HFFc6 (cell line): ENCODE measurements at regions not wholly inside any gene's neighbourhood (a gene's known extent, or its start where the extent isn't known, plus 50 kb on each side); places are given as distances from the start of the nearest gene placed in this dataset.

ENCODE experiments used
- DNase-seq: peaks from one replicate; pipeline ENCODE4 v3.0.0-alpha.2; 2018
- H3K27ac Mint-ChIP-seq: 2 replicates; pipeline ENCODE4 v1.8.0; 2020; ENCODE audit warnings: mild to moderate bottlenecking, mixed read lengths
- H3K27me3 Mint-ChIP-seq: 2 replicates; pipeline ENCODE4 v1.8.0; 2021; ENCODE audit warnings: mild to moderate bottlenecking, moderate library complexity, mixed read lengths; ENCODE audit not compliant: insufficient read depth
- H3K36me3 Mint-ChIP-seq: 2 replicates; pipeline ENCODE4 v1.8.0; 2021; ENCODE audit warnings: low read depth, mixed read lengths
- H3K4me1 Mint-ChIP-seq: 2 replicates; pipeline ENCODE4 v1.8.0; 2020; ENCODE audit warnings: low read depth, mixed read lengths
- H3K4me3 Mint-ChIP-seq: 2 replicates; pipeline ENCODE4 v1.8.0; 2020; ENCODE audit warnings: mild to moderate bottlenecking, moderate library complexity, mixed read lengths
- H3K9me3 Mint-ChIP-seq: 2 replicates; pipeline ENCODE4 v1.8.0; 2020; ENCODE audit warnings: mild to moderate bottlenecking, mixed read lengths
- TF ChIP-seq, protein P1 (sequence below): fragments of 200-600 bp; sonication (generic); IDR thresholded peaks from 2 replicates; pipeline ENCODE4 v1.5.0; 2021; ENCODE audit warnings: antibody characterized with exemption, mild to moderate bottlenecking

- H3K4me3 Mint-ChIP-seq: no peak overlapping the region
- H3K27ac Mint-ChIP-seq: no peak overlapping the region
- peaks cover 48% of the 10 kb centered on the region for H3K9me3 Mint-ChIP-seq
- peaks cover 1% of the 10 kb centered on the region for H3K27me3 Mint-ChIP-seq
- H3K4me1 Mint-ChIP-seq: no peaks in the 10 kb centered on the region
- DNase-seq: no peak
- TF ChIP-seq, protein P1, sequence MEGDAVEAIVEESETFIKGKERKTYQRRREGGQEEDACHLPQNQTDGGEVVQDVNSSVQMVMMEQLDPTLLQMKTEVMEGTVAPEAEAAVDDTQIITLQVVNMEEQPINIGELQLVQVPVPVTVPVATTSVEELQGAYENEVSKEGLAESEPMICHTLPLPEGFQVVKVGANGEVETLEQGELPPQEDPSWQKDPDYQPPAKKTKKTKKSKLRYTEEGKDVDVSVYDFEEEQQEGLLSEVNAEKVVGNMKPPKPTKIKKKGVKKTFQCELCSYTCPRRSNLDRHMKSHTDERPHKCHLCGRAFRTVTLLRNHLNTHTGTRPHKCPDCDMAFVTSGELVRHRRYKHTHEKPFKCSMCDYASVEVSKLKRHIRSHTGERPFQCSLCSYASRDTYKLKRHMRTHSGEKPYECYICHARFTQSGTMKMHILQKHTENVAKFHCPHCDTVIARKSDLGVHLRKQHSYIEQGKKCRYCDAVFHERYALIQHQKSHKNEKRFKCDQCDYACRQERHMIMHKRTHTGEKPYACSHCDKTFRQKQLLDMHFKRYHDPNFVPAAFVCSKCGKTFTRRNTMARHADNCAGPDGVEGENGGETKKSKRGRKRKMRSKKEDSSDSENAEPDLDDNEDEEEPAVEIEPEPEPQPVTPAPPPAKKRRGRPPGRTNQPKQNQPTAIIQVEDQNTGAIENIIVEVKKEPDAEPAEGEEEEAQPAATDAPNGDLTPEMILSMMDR: no peak
- H3K36me3 Mint-ChIP-seq: peaks cover 4% of the 10 kb centered on the region; the same call in 1 of the 2 replicates
Measured at GRCh38 chr10:85170026-85170425, 841.6 kb downstream of the CCSER2 start.

DNA sequence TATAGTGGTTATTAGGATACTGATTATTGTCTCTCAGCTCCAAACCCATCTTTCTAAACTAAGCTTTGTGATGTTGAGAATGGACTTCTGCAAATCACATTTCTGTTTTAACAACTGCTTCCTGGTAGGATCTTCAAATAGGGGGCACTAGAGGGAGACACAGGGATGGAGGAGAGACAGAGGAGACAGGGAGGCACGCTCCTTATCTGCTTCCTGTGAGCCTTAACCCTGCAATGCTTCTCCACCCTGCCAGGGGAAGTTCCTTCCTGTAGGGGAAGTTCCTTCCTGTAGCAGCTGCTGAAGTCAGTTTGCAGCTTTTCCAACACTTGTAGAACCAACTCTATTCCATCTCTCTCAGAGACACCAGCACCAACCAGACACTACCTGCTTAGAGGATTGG, 847.2 kb downstream of the CCSER2 start:
- peaks cover 56% of the 10 kb centered on the region for H3K9me3 Mint-ChIP-seq
- no peaks in the 10 kb centered on the region for H3K4me1 Mint-ChIP-seq
- TF ChIP-seq, protein P1: no peak
- H3K27me3 Mint-ChIP-seq: peaks cover 1% of the 10 kb centered on the region; the same call in 1 of the 2 replicates
- no peaks in the 10 kb centered on the region for H3K36me3 Mint-ChIP-seq
- no peak overlapping the region for H3K27ac Mint-ChIP-seq
- H3K4me3 Mint-ChIP-seq: no peak overlapping the region
- no peak for DNase-seq

GRCh38 chr10:85177767-85178166, 849.4 kb downstream of the CCSER2 start:
- H3K27ac Mint-ChIP-seq: no peak overlapping the region
- H3K27me3 Mint-ChIP-seq: no peaks in the 10 kb centered on the region
- DNase-seq: no peak
- peaks cover 61% of the 10 kb centered on the region for H3K9me3 Mint-ChIP-seq
- no peak overlapping the region for H3K4me3 Mint-ChIP-seq
- TF ChIP-seq, protein P1: no peak
- H3K36me3 Mint-ChIP-seq: no peaks in the 10 kb centered on the region
- H3K4me1 Mint-ChIP-seq: no peaks in the 10 kb centered on the region

- TF ChIP-seq, protein P1: no peak
- no peaks in the 10 kb centered on the region for H3K36me3 Mint-ChIP-seq
- H3K27ac Mint-ChIP-seq: no peak overlapping the region
- peaks cover 28% of the 10 kb centered on the region for H3K9me3 Mint-ChIP-seq
- H3K27me3 Mint-ChIP-seq: no peaks in the 10 kb centered on the region
- H3K4me3 Mint-ChIP-seq: no peak overlapping the region
- no peaks in the 10 kb centered on the region for H3K4me1 Mint-ChIP-seq
- DNase-seq: no peak
Measured at GRCh38 chr10:85187047-85187446, 858.7 kb downstream of the CCSER2 start.

GRCh38 chr10:85188770-85189484, 860.5 kb downstream of the CCSER2 start:
- DNase-seq: no peak
- Mint-ChIP-seq H3K4me3 (no peak overlapping the region), H3K9me3 (peaks cover 38% of the 10 kb centered on the region), H3K27ac (no peak overlapping the region), H3K4me1 (no peaks in the 10 kb centered on the region), H3K27me3 (no peaks in the 10 kb centered on the region), H3K36me3 (no peaks in the 10 kb centered on the region)
- TF ChIP-seq, protein P1: no peak
